HepG2 (cell line): ENCODE measurements at regions not wholly inside any gene's neighbourhood (a gene's known extent, or its start where the extent isn't known, plus 50 kb on each side); places are given as distances from the start of the nearest gene placed in this dataset.
A peak's percentile ranks its signal among the peaks of the same experiment; 100 is the strongest.

Experiments used
- ERF ChIP-seq: IDR thresholded peaks from 2 replicates; pipeline ENCODE4 v1.6.1; 2018; ENCODE audit warnings: missing biosample characterization, missing genetic modification reagents
- KAT2B ChIP-seq: fragments of 150-350 bp; IDR thresholded peaks from 2 replicates; pipeline ENCODE4 v1.6.1; 2014; ENCODE audit warnings: low read depth, low read length, borderline replicate concordance
- SALL2 ChIP-seq: sonication (generic); formaldehyde crosslinking; IDR thresholded peaks from 2 replicates; pipeline ENCODE4 v1.8.1; 2023; ENCODE audit warnings: mild to moderate bottlenecking, missing genetic modification reagents, inconsistent platforms
- SPEN ChIP-seq: sonication (generic); formaldehyde crosslinking; IDR thresholded peaks from 2 replicates; pipeline ENCODE4 v1.5.1; 2020; ENCODE audit warnings: low read depth, mild to moderate bottlenecking, missing genetic modification reagents
- TBP ChIP-seq: sonication (generic); formaldehyde crosslinking; IDR thresholded peaks from 2 replicates; pipeline ENCODE4 v1.5.0; 2020; ENCODE audit warnings: missing genetic modification reagents
- YEATS2 ChIP-seq: sonication (generic); formaldehyde crosslinking; IDR thresholded peaks from 2 replicates; pipeline ENCODE4 v1.4.0; 2020; ENCODE audit warnings: missing genetic modification reagents, borderline replicate concordance
- ZFP62 ChIP-seq: sonication (generic); formaldehyde crosslinking; IDR thresholded peaks from 2 replicates; pipeline ENCODE4 v1.4.0; 2020; ENCODE audit warnings: missing genetic modification reagents
- ZSCAN12 ChIP-seq: sonication (generic); formaldehyde crosslinking; IDR thresholded peaks from 2 replicates; pipeline ENCODE4 v1.9.0; 2021; ENCODE audit warnings: mild to moderate bottlenecking, missing genetic modification reagents
- TF ChIP-seq, protein P1 (sequence below): sonication (generic); formaldehyde crosslinking; IDR thresholded peaks from 2 replicates; pipeline ENCODE4 v1.4.0; 2020; ENCODE audit warnings: missing genetic modification reagents, mild to moderate bottlenecking, borderline replicate concordance
- TF ChIP-seq, protein P2 (sequence below): IDR thresholded peaks from 2 replicates; pipeline ENCODE4 v1.6.1; 2012; ENCODE audit warnings: low read length, improper control_type of control experiment
- TF ChIP-seq, protein P3 (sequence below): IDR thresholded peaks from 2 replicates; pipeline ENCODE4 v1.4.0; 2020; ENCODE audit warnings: mild to moderate bottlenecking, missing genetic modification reagents
- TF ChIP-seq, protein P4 (sequence below): IDR thresholded peaks from 2 replicates; pipeline ENCODE4 v1.6.1; 2012; ENCODE audit warnings: low read depth, low read length, improper control_type of control experiment
- TF ChIP-seq, protein P5 (sequence below): sonication (generic); formaldehyde crosslinking; IDR thresholded peaks from 2 replicates; pipeline ENCODE4 v1.4.0; 2020; ENCODE audit warnings: missing genetic modification reagents

DNA sequence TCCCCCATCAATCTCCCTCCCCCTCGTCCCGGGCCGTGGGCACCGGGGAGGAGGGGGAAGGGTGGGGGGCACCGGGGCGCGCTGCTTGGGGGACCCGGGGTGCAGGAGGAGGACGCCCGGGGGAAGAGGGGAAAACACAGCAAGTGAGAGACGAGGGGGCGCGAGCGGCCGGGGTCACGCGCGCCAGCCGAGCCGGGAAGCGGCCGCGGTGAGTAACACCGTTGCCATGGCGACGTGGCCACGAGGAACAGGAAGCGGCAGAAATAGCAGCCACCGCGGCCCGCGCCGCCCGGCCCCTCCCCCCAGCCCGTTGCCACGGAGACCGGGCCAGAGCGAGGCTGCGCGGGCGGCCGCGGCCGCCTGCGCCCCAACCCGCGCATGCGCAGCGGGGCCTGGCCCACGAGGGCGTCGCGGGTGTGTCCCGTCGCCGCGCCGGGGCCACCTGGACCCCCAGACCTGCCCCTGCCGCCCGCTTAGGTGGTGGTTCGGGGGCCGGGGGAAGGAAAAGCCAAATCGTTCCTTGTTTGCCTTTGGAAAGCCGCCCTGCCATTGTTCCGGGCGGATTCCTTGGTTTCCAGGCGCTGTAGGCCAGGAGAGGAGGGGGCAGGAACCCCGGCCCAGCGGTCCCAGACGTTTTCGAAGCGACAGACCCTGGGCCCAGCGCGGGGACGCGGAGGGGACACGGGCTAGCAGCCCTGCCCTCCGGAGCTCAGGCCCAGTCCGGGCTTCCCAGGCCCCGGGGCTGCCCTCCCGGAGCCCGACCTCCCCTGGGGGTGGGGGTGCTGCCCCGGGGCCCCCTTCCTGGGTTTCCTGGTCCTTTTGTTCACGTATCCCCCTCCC, 207.1 kb downstream of the C9orf50 start (continued):
- TF ChIP-seq YEATS2, result no peak
- no peak for TF ChIP-seq KAT2B
- TF ChIP-seq, protein P1, sequence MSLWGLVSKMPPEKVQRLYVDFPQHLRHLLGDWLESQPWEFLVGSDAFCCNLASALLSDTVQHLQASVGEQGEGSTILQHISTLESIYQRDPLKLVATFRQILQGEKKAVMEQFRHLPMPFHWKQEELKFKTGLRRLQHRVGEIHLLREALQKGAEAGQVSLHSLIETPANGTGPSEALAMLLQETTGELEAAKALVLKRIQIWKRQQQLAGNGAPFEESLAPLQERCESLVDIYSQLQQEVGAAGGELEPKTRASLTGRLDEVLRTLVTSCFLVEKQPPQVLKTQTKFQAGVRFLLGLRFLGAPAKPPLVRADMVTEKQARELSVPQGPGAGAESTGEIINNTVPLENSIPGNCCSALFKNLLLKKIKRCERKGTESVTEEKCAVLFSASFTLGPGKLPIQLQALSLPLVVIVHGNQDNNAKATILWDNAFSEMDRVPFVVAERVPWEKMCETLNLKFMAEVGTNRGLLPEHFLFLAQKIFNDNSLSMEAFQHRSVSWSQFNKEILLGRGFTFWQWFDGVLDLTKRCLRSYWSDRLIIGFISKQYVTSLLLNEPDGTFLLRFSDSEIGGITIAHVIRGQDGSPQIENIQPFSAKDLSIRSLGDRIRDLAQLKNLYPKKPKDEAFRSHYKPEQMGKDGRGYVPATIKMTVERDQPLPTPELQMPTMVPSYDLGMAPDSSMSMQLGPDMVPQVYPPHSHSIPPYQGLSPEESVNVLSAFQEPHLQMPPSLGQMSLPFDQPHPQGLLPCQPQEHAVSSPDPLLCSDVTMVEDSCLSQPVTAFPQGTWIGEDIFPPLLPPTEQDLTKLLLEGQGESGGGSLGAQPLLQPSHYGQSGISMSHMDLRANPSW (CRISPR knock-in tag), result no peak
- TF ChIP-seq, protein P2, sequence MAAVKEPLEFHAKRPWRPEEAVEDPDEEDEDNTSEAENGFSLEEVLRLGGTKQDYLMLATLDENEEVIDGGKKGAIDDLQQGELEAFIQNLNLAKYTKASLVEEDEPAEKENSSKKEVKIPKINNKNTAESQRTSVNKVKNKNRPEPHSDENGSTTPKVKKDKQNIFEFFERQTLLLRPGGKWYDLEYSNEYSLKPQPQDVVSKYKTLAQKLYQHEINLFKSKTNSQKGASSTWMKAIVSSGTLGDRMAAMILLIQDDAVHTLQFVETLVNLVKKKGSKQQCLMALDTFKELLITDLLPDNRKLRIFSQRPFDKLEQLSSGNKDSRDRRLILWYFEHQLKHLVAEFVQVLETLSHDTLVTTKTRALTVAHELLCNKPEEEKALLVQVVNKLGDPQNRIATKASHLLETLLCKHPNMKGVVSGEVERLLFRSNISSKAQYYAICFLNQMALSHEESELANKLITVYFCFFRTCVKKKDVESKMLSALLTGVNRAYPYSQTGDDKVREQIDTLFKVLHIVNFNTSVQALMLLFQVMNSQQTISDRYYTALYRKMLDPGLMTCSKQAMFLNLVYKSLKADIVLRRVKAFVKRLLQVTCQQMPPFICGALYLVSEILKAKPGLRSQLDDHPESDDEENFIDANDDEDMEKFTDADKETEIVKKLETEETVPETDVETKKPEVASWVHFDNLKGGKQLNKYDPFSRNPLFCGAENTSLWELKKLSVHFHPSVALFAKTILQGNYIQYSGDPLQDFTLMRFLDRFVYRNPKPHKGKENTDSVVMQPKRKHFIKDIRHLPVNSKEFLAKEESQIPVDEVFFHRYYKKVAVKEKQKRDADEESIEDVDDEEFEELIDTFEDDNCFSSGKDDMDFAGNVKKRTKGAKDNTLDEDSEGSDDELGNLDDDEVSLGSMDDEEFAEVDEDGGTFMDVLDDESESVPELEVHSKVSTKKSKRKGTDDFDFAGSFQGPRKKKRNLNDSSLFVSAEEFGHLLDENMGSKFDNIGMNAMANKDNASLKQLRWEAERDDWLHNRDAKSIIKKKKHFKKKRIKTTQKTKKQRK, result no peak
- no peak for TF ChIP-seq ZSCAN12
- TF ChIP-seq, protein P3, sequence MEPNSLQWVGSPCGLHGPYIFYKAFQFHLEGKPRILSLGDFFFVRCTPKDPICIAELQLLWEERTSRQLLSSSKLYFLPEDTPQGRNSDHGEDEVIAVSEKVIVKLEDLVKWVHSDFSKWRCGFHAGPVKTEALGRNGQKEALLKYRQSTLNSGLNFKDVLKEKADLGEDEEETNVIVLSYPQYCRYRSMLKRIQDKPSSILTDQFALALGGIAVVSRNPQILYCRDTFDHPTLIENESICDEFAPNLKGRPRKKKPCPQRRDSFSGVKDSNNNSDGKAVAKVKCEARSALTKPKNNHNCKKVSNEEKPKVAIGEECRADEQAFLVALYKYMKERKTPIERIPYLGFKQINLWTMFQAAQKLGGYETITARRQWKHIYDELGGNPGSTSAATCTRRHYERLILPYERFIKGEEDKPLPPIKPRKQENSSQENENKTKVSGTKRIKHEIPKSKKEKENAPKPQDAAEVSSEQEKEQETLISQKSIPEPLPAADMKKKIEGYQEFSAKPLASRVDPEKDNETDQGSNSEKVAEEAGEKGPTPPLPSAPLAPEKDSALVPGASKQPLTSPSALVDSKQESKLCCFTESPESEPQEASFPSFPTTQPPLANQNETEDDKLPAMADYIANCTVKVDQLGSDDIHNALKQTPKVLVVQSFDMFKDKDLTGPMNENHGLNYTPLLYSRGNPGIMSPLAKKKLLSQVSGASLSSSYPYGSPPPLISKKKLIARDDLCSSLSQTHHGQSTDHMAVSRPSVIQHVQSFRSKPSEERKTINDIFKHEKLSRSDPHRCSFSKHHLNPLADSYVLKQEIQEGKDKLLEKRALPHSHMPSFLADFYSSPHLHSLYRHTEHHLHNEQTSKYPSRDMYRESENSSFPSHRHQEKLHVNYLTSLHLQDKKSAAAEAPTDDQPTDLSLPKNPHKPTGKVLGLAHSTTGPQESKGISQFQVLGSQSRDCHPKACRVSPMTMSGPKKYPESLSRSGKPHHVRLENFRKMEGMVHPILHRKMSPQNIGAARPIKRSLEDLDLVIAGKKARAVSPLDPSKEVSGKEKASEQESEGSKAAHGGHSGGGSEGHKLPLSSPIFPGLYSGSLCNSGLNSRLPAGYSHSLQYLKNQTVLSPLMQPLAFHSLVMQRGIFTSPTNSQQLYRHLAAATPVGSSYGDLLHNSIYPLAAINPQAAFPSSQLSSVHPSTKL (CRISPR knock-in tag), result no peak
- TF ChIP-seq, protein P4, sequence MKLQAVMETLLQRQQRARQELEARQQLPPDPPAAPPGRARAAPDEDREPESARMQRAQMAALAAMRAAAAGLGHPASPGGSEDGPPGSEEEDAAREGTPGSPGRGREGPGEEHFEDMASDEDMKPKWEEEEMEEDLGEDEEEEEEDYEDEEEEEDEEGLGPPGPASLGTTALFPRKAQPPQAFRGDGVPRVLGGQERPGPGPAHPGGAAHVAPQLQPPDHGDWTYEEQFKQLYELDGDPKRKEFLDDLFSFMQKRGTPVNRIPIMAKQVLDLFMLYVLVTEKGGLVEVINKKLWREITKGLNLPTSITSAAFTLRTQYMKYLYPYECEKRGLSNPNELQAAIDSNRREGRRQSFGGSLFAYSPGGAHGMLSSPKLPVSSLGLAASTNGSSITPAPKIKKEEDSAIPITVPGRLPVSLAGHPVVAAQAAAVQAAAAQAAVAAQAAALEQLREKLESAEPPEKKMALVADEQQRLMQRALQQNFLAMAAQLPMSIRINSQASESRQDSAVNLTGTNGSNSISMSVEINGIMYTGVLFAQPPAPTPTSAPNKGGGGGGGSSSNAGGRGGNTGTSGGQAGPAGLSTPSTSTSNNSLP, result no peak; the same call in 1 of the 2 replicates
- TF ChIP-seq ERF (CRISPR knock-in tag), result no peak
- TF ChIP-seq ZFP62, result no peak
- TF ChIP-seq, protein P5, sequence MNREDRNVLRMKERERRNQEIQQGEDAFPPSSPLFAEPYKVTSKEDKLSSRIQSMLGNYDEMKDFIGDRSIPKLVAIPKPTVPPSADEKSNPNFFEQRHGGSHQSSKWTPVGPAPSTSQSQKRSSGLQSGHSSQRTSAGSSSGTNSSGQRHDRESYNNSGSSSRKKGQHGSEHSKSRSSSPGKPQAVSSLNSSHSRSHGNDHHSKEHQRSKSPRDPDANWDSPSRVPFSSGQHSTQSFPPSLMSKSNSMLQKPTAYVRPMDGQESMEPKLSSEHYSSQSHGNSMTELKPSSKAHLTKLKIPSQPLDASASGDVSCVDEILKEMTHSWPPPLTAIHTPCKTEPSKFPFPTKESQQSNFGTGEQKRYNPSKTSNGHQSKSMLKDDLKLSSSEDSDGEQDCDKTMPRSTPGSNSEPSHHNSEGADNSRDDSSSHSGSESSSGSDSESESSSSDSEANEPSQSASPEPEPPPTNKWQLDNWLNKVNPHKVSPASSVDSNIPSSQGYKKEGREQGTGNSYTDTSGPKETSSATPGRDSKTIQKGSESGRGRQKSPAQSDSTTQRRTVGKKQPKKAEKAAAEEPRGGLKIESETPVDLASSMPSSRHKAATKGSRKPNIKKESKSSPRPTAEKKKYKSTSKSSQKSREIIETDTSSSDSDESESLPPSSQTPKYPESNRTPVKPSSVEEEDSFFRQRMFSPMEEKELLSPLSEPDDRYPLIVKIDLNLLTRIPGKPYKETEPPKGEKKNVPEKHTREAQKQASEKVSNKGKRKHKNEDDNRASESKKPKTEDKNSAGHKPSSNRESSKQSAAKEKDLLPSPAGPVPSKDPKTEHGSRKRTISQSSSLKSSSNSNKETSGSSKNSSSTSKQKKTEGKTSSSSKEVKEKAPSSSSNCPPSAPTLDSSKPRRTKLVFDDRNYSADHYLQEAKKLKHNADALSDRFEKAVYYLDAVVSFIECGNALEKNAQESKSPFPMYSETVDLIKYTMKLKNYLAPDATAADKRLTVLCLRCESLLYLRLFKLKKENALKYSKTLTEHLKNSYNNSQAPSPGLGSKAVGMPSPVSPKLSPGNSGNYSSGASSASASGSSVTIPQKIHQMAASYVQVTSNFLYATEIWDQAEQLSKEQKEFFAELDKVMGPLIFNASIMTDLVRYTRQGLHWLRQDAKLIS, result no peak
- TF ChIP-seq SPEN (CRISPR knock-in tag), result no peak; the same call in none of the 2 replicates
- TF ChIP-seq TBP (CRISPR knock-in tag), result no peak
- peak; percentile 82 for TF ChIP-seq SALL2 (CRISPR knock-in tag)
